GM19240 (cell line): ENCODE measurements at regions not wholly inside any gene's neighbourhood (a gene's known extent, or its start where the extent isn't known, plus 50 kb on each side); places are given as distances from the start of the nearest gene placed in this dataset.

Source experiments
- DNase-seq: peaks from one replicate; pipeline ENCODE4 v3.0.0; 2011; ENCODE audit warnings: low spot score; ENCODE audit not compliant: insufficient read length

DNA sequence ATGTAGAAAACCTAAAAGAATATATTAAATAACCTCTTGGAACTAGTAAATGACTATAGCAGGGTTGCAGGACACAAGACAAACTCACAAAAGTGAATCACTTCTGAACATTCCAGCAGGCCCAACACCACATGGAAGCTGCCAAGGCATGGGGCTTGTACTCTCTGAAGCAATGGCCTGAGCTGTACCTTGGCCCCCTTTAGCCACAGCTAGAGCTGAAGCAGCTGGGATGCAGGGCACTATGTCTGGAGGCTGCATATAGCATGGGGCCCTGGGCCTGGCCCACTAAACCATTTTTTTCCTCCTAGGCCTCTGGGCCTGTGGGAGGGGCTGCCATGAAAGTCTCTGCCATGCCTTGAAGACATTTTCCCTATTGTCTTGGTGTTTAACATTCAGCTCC is 1067.3 kb downstream of the LRFN5 start:
- DNase-seq = no peak

- no peak for DNase-seq
Observed at GRCh38 chr14:42671636-42672035, 1065.0 kb downstream of the LRFN5 start.

GRCh38 chr14:42665083-42665482 is 1058.4 kb downstream of the LRFN5 start:
- no peak for DNase-seq

DNA sequence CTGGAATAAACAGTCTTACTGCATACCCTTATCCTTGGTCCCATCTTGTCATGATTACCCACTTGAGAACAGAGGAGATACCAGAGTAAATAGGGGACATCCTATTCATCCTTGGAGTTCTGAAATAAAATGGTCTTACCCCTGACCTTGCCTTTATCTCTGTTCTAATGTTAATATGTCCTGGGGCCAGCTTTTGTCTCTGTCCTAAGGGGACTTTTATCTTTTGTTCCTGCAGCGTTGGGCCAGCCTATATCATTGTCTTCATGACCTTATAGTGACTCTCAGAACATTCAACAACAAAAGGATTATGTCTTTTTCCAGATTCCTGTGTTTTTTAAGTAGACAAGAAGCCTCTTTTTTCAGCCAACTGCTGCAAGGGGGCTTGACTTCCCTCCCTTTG is 1057.5 kb downstream of the LRFN5 start:
- no peak for DNase-seq

- DNase-seq = no peak
Observed at GRCh38 chr14:42654707-42655106, 1048.0 kb downstream of the LRFN5 start.

- no peak for DNase-seq
Observed at GRCh38 chr14:42642787-42643186, 1036.1 kb downstream of the LRFN5 start.

DNA sequence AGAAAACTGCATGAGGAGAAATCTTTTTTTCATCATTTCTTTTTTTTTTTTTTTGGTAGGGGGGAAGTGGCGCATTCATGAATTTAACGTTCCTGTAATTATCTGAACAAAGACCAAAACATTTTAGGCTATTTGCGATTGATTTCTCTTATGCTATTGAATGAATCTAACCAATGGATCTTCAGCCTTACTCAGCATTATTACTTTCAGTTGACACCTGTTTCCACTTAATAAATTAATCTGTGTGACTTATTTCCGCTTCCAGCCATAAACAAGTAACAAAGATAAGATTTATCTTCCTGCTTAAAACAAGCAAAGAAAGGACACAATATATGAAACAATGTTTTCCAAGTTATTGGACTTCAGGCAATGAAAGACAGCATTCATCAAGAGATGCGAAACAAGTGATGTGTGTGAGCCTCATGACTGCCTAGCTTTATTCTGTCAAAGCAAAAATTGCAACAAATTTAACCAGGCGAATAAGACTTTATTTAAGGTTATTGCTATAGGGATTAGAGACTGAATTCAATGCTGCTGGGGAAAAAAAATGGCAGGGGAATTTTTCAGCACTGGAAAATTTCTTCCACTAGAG is 1026.9 kb downstream of the LRFN5 start:
- DNase-seq = no peak

GRCh38 chr14:42629553-42629952 is 1022.9 kb downstream of the LRFN5 start:
- DNase-seq = no peak

DNA sequence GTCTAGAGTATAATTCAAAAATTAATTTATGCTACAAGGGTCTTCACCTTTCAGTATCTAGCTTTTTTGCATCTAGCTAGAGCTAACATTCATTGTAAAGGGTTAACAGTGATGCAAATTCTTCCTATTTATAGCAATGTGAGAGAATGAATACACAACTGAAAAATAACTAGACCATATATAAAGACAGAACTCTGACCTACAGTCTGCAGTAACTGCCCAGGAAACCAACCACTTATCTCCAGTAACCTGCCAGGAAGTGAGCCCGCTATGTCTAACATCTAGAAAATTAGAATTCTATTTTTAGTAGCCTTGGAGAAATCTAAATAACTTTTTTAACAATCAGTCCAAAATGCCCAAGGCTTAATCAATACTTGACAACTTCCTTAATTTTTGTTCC is 1021.9 kb downstream of the LRFN5 start:
- no peak for DNase-seq

GRCh38 chr14:42626986-42627385 is 1020.3 kb downstream of the LRFN5 start:
- no peak for DNase-seq

DNA sequence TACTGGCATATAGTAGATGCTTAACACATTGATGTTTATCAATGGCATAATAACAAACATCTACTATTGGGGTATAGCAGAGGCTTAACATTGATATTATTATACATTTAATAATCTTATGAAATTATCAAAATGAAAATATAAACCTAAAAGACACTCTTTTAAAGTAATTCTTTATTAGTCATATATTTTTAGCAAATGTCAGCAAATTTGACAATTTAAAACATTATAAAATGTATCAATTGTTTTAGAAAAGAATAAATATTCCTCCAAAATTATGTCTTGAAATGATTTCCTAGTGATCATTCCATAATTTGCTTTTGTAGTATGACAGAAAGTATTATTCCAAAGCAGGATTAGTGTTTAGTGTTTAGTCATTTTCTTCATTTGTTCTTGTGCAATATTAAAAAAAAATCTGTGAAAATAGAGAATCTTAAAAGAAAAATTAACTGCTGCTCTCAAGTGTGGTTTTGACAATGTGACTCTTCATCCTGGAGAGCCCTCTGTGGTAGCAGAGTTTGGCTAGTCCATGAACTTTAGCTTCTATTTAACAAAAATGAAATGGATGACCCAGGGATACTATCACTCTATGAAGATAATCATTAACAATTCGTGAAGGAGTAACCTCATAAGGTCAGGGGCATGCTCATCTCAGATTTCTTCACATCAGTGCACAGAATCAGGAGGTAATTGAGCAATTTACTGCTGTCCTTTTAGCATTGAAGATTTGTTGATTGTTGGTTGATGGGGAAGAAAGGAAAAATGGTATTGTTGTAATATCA is 1018.5 kb downstream of the LRFN5 start:
- DNase-seq = no peak

- no peak for DNase-seq
Observed at GRCh38 chr14:42617005-42617404, 1010.3 kb downstream of the LRFN5 start.

GRCh38 chr14:42606839-42607238 is 1000.2 kb downstream of the LRFN5 start:
- no peak for DNase-seq

DNA sequence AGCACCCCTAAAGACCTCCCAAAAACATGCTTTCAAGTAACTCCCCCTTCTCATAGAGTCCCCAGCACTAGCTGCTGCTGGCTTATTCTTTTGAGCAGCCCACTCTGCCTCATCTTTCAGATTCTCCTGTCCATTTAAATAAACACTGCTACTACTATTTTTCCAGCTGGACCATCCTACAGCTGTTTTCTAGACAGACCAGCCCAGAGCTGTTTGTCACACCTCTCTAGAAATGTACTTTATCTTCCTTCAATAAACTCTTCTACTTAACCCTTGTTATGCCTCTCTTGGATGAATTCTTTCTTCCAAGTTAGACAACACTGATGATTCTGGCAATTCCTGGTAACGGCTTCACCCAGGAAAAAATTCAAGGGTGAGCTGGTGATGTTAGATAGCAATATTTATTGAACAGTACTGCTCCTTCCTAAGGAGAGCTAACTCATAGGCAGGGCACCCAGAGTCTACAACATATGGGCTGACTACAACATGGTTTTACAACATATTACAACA is 995.7 kb downstream of the LRFN5 start:
- no peak for DNase-seq

GRCh38 chr14:42572032-42572431 is 965.4 kb downstream of the LRFN5 start:
- no peak for DNase-seq

GRCh38 chr14:42569227-42569626 is 962.6 kb downstream of the LRFN5 start:
- no peak for DNase-seq

DNA sequence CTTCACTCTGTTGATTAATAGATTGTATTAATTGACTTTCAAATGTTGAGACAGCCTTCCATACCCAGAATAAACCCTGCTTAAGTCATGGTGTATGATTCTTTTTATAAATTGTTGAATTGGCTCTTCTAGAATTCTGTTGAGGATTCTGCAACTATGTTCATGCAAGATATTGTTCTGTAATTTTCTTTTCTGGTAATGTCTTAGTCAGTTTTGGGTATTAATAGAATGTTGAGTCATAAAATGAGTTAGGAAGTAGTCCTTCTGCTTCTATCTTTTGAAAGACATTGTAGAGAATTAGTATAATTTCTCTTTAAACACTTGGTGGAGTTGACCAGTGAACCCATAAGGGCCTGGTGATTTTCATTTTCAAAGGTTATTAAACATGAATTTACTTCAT is 958.9 kb downstream of the LRFN5 start:
- DNase-seq = no peak

GRCh38 chr14:42563313-42563712 is 956.6 kb downstream of the LRFN5 start:
- no peak for DNase-seq

GRCh38 chr14:42556551-42556950 is 949.9 kb downstream of the LRFN5 start:
- no peak for DNase-seq

- no peak for DNase-seq
Observed at GRCh38 chr14:42555365-42555764, 948.7 kb downstream of the LRFN5 start.

- DNase-seq = no peak
Observed at GRCh38 chr14:42554091-42554490, 947.4 kb downstream of the LRFN5 start.

- DNase-seq = no peak
Observed at GRCh38 chr14:42550310-42550709, 943.6 kb downstream of the LRFN5 start.

DNA sequence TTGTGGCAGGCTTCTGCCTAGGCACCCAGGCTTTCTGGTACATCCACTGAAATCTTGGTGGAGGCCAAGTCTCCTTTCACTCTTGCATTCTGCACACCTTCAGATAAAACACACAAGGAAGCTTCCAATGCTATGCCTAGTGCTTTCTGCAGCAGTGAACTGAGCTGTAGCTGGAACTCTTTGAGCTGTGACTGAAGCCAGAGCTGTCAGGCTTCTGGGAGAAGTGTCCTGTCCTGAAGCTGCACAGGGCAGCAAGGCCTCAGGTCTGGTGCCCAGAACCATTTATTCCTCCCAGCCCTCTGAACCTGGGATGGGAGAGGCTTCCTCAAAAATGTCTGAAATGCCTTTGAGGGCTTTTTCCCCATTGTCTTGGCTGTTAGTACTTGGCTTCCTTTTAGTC is 941.7 kb downstream of the LRFN5 start:
- no peak for DNase-seq
